ENCODE measurements at regions not wholly inside any gene's neighbourhood (a gene's known extent, or its start where the extent isn't known, plus 50 kb on each side); places are given as distances from the start of the nearest gene placed in this dataset.

DNA sequence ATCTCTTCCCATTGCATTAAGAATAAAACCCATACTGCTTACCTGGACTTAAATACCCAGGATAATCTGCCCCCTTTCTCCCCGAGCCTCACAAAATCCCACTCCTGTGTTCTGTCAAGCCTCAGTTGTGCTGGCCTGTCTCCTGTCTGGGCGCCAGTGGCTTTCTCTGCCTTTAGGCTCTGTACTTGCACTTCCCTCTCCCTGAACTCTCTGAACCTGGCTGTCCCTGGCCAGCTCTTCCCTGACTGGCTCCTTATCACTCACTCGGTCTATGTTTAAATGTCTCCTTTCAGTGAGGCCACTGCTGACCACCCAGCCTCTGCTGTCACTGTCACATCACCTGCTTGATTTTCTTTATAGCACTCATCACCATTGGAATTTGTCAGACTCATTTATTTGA is 382.7 kb upstream of the PPP2R3A start:
- TF ChIP-seq CTCF (IDR thresholded peaks at IDR 0.05), result no peak
- TF ChIP-seq POLR2A (IDR thresholded peaks at IDR 0.05), result no peak

Measured in sigmoid colon (tissue), 3 donors.